ENCODE measurements at regions not wholly inside any gene's neighbourhood (a gene's known extent, or its start where the extent isn't known, plus 50 kb on each side); places are given as distances from the start of the nearest gene placed in this dataset.
A peak's percentile ranks its signal among the peaks of the same experiment; 100 is the strongest.

DNA sequence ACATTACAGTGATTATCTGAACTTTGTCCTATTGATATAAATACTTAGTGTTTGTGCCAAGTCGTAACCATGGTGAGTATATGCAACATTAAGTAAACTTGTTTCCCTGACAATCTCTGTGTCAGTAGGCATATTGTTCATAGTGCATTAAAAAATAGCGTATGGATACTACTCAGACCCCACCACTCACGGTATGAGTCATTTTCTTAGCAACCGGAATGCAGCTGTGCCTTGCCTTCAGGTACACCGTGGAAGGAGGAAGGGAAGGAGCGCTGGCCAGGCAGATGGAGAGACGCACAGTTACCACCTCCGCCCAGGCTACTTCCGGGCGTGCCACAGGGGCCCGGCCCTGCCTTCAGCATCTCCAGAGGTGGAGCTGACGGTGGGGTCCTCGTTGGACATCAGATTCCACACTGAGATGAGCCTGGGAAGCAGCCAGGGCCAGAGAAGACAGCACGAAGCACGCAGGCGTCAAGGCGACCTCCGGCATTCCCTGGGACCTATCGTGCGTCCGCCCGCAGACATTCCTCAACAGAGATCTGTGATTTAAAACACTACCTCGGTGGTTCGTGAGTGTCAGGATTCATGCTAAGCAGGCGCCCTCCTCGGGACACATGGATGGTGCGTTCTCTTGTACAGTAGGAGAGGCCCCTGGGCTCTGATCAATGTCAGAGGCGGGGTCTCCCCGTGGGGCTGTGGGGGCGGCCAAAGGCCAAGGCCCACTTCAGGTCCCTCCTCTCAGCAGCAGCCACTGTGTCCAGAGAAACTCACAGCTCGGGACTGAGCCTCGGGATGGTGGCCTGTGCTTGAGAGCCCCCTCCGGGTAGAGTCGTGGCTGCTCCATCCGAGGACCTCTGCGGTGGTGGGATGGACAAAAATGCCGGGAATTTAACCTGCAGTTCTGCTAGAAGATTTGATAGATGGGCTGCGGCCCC is 82.2 kb upstream of the HDAC4 start:
- H3K27ac Mint-ChIP-seq (ENCODE audit: low read depth, unreplicated experiment) = no peak overlapping the region
- ChIA-PET POLR2A (no interaction called here), CTCF (no interaction called here)
- H3K27me3 Mint-ChIP-seq (ENCODE audit: insufficient read depth, unreplicated experiment) = peaks cover 31% of the 10 kb centered on the region
- no TSS peak for BruUV-seq (replicated peaks)
- no peaks in the 10 kb centered on the region for H3K4me1 Mint-ChIP-seq (ENCODE audit: insufficient read depth, unreplicated experiment)
- intact Hi-C loops (cut with micrococcal nuclease) = no loop called here
- H3K9me3 Mint-ChIP-seq (ENCODE audit: unreplicated experiment) = no peaks in the 10 kb centered on the region
- no peaks in the 10 kb centered on the region for H3K36me3 Mint-ChIP-seq (ENCODE audit: insufficient read depth, unreplicated experiment)
- no peak overlapping the region for H3K4me3 Mint-ChIP-seq (ENCODE audit: unreplicated experiment)
- peak; percentile 8 for DNase-seq (ENCODE audit: unreplicated experiment)
- no peak for TF ChIP-seq CTCF (IDR thresholded peaks at IDR 0.05; ENCODE audit: unreplicated experiment)

DNA sequence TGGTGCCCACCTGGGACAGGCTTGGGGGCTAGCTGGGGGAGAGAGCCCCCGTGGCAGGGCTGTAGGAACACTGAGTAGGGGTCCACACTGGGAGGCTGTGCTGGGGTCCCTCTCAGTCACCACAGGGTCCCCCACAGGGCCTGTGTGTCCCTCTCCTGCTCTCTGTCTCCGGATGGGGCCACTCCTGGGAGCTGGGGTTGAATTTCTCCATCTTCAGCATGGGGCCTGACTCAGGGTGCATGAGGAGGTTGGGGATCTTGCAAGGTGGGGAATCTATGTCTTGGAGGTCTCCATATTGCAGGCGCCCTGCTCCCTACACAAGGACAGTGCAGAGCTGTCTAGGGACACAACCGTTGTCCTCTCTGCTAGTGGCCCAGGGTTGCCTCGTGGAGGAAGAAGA is 78.7 kb upstream of the HDAC4 start:
- intact Hi-C loops (cut with micrococcal nuclease) = no loop called here
- Mint-ChIP-seq H3K4me1 (ENCODE audit: insufficient read depth, unreplicated experiment) (no peaks in the 10 kb centered on the region), H3K36me3 (ENCODE audit: insufficient read depth, unreplicated experiment) (no peaks in the 10 kb centered on the region), H3K4me3 (ENCODE audit: unreplicated experiment) (no peak overlapping the region), H3K27me3 (ENCODE audit: insufficient read depth, unreplicated experiment) (peaks cover 11% of the 10 kb centered on the region), H3K27ac (ENCODE audit: low read depth, unreplicated experiment) (no peak overlapping the region), H3K9me3 (ENCODE audit: unreplicated experiment) (no peaks in the 10 kb centered on the region)
- BruUV-seq (replicated peaks) = no TSS peak
- TF ChIP-seq CTCF (IDR thresholded peaks at IDR 0.05; ENCODE audit: unreplicated experiment) = no peak
- ChIA-PET CTCF (no interaction called here), POLR2A (no interaction called here)
- no peak for DNase-seq (ENCODE audit: unreplicated experiment)

- no peaks in the 10 kb centered on the region for H3K36me3 Mint-ChIP-seq (ENCODE audit: insufficient read depth, unreplicated experiment)
- peaks cover 23% of the 10 kb centered on the region for H3K27me3 Mint-ChIP-seq (ENCODE audit: insufficient read depth, unreplicated experiment)
- H3K27ac Mint-ChIP-seq (ENCODE audit: low read depth, unreplicated experiment) = no peak overlapping the region
- no peak for TF ChIP-seq CTCF (IDR thresholded peaks at IDR 0.05; ENCODE audit: unreplicated experiment)
- H3K4me3 Mint-ChIP-seq (ENCODE audit: unreplicated experiment) = no peak overlapping the region
- H3K9me3 Mint-ChIP-seq (ENCODE audit: unreplicated experiment) = no peaks in the 10 kb centered on the region
- intact Hi-C loops (cut with micrococcal nuclease) = no loop called here
- no peaks in the 10 kb centered on the region for H3K4me1 Mint-ChIP-seq (ENCODE audit: insufficient read depth, unreplicated experiment)
- POLR2A ChIA-PET = no interaction called here
- DNase-seq (ENCODE audit: unreplicated experiment) = no peak
- BruUV-seq (replicated peaks) = no TSS peak
- CTCF ChIA-PET = no interaction called here
These were observed 76.8 kb upstream of the HDAC4 start for GRCh38 chr2:239477591-239477990.

DNA sequence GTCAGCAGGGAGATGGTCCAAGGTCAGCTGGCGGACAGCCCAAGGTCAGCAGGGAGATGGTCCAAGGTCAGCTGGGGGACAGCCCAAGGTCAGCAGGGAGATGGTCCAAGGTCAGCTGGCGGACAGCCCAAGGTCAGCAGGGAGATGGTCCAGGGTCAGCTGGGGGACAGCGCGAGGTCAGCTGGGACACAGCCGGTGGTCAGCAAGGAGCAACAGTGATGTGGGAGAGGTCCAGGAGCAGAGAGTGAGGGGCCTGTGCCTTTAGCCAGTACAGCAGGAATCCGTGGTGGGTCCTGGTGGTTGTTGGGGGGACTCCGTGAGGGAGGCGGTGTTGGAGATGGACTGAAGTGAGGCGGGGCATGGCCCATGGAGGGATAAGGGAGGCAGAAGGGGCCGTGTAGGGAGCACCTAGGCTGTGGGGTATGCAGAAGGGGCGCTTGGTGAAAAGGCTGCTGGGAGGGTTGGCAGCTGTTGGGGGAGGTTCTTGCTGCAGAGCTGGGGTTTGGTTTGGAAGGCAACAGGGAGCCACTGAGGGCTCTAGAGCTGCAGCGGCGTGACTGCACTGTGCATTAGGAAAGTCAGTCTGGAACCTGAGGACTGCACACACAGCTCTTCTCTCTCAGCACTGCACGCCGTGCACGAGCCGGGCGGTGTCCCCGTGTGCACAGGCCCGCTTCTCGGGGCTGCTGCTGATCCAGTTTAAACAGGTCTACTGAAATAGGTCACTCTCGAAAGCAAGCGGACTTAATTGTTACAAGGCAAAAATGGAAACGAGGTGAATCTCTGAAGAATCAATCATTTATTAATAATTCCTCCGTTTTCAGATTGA is 76.2 kb upstream of the HDAC4 start:
- ChIA-PET POLR2A (no interaction called here), CTCF (no interaction called here)
- intact Hi-C loops (cut with micrococcal nuclease) = no loop called here
- Mint-ChIP-seq H3K4me1 (ENCODE audit: insufficient read depth, unreplicated experiment) (no peaks in the 10 kb centered on the region), H3K27ac (ENCODE audit: low read depth, unreplicated experiment) (no peak overlapping the region), H3K36me3 (ENCODE audit: insufficient read depth, unreplicated experiment) (no peaks in the 10 kb centered on the region), H3K4me3 (ENCODE audit: unreplicated experiment) (no peak overlapping the region), H3K27me3 (ENCODE audit: insufficient read depth, unreplicated experiment) (peaks cover 29% of the 10 kb centered on the region), H3K9me3 (ENCODE audit: unreplicated experiment) (no peaks in the 10 kb centered on the region)
- no TSS peak for BruUV-seq (replicated peaks)
- DNase-seq (ENCODE audit: unreplicated experiment) = no peak
- no peak for TF ChIP-seq CTCF (IDR thresholded peaks at IDR 0.05; ENCODE audit: unreplicated experiment)

Data from MCF 10A (cell line).